A673 (cell line): ENCODE measurements at regions not wholly inside any gene's neighbourhood (a gene's known extent, or its start where the extent isn't known, plus 50 kb on each side); places are given as distances from the start of the nearest gene placed in this dataset.

ENCODE experiments used
- BruUV-seq: library from RNA; stranded (reverse); fragments of 400-500 nt; replicated peaks from 2 replicates; lab custom pipeline; 2021; lab: Mats Ljungman, UMichigan
- CTCF ChIA-PET: fragments of 300-600 bp; sonication (Branson Sonifier 250); formaldehyde crosslinking; loops from one replicate; lab custom pipeline; 2022; ENCODE audit warnings: antibody characterized with exemption; lab: Charles Lee
- POLR2A ChIA-PET: fragments of 300-600 bp; sonication (Branson Sonifier 250); formaldehyde crosslinking; loops from one replicate; lab custom pipeline; 2022; ENCODE audit warnings: antibody characterized with exemption; ENCODE audit not compliant: low non-redundant PET; lab: Charles Lee
- DNase-seq: peaks from one replicate; pipeline ENCODE4 v3.0.0-alpha.2; 2015; ENCODE audit warnings: low spot score
- H3K27ac ChIP-seq: fragments of 200-600 bp; sonication (generic); 2 replicates; pipeline ENCODE4 v1.5.1; 2016; ENCODE audit warnings: mixed run types, low read depth, mild to moderate bottlenecking, mixed read lengths, antibody characterized with exemption, low read length; ENCODE audit not compliant: poor library complexity, severe bottlenecking
- H3K27me3 ChIP-seq: fragments of 200-600 bp; sonication (generic); replicated peaks from 2 replicates; pipeline ENCODE4 v1.6.1; 2017; ENCODE audit warnings: mixed run types, low read depth, mild to moderate bottlenecking, mixed read lengths, antibody characterized with exemption, low read length; ENCODE audit not compliant: insufficient read depth, poor library complexity
- H3K36me3 ChIP-seq: fragments of 200-600 bp; sonication (generic); 2 replicates; pipeline ENCODE4 v1.6.1; 2016; ENCODE audit warnings: mixed run types, mild to moderate bottlenecking, mixed read lengths, antibody characterized with exemption, low read length; ENCODE audit not compliant: insufficient read depth, poor library complexity, severe bottlenecking
- H3K4me1 ChIP-seq: fragments of 200-600 bp; sonication (generic); 2 replicates; pipeline ENCODE4 v1.6.1; 2017; ENCODE audit warnings: mixed run types, mild to moderate bottlenecking, mixed read lengths, antibody characterized with exemption, low read length; ENCODE audit not compliant: insufficient read depth, poor library complexity, severe bottlenecking
- H3K4me3 ChIP-seq: fragments of 200-600 bp; sonication (generic); 2 replicates; pipeline ENCODE4 v1.5.1; 2016; ENCODE audit warnings: low read depth, mixed run types, mild to moderate bottlenecking, mixed read lengths, low read length; ENCODE audit not compliant: poor library complexity, severe bottlenecking
- H3K9me3 ChIP-seq: fragments of 200-600 bp; sonication (generic); 2 replicates; pipeline ENCODE4 v1.6.1; 2016; ENCODE audit warnings: mixed run types, low read depth, mild to moderate bottlenecking, mixed read lengths, antibody characterized with exemption, low read length; ENCODE audit not compliant: poor library complexity, severe bottlenecking
- EZH2 ChIP-seq: fragments of 200-600 bp; sonication (generic); IDR thresholded peaks from 2 replicates; pipeline ENCODE4 v1.6.1; 2017; ENCODE audit warnings: borderline replicate concordance, low read depth, mild to moderate bottlenecking, mixed read lengths, antibody characterized with exemption, low read length; ENCODE audit not compliant: poor library complexity, severe bottlenecking
- intact Hi-C: fragments of 100-400 bp; cut with micrococcal nuclease; formaldehyde crosslinking; loops from one replicate; pipeline ENCODE4 v1.10.0; 2022; ENCODE audit not compliant: unreplicated experiment
- TF ChIP-seq, protein P1 (sequence below): fragments of 300-800, 200-600 bp; sonication (generic); conservative IDR thresholded peaks from 2 replicates; pipeline ENCODE4 v1.5.1; 2017; ENCODE audit warnings: low read depth, mild to moderate bottlenecking, antibody characterized with exemption, low read length, moderate library complexity, mixed read lengths

DNA sequence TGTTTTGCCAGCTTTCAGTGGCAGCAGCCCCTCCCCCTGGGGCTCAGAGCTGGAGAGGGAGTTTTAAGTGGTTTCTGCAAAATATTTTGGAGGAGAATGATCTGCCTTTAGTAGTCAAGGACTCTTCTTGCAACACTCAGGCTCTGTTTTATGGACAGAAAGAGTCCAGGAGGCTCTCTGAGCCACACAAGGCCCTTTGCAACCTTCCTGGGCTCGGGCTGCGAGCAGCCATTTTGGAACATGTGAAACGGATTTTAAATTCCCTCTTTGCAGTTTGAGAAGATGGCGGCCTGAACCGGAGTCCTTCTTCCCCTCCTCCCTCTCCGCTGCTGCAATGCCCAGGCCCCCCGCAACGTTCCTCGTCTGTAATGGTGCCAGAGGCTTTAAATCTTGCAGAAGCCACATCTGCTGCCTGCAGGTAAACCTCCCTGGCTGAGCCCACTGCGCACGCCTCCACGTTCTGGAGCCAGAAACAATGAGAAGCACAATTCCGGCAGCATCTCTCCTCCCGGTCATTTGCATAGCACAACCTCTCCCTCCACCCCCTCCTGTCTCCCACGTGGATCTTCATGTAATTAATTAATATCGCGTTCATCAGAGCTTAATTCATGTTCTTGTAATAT, 386.1 kb downstream of the SEC14L1 start:
- no TSS peak for BruUV-seq
- DNase-seq: no peak

DNA sequence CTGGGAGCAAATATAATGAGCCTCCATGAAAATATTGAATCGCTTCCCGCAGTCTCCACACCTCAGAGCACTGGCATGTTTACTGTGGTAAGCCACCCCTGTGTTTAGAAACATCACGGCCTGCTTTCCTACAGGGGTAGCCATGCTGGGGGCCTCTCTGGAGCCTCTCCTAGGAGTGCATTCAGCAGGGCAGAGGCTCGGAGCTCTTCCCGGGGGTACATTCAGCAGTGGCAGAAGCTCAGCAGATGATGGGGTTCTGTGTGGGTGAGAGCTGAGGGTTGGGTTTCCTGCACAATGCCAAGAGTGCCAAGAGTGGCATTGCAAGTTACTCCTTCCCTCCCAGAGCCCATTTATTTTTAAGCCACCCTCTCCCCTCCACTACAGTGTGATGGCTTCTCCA, 386.6 kb downstream of the SEC14L1 start:
- H3K4me3 ChIP-seq: no peak overlapping the region
- CTCF ChIA-PET: no interaction called here

More for the DNA sequence above, 386.1 kb downstream of the SEC14L1 start:
- Histone ChIP-seq H3K4me3 (no peak overlapping the region), H3K27me3 (no peaks in the 10 kb centered on the region), H3K9me3 (no peaks in the 10 kb centered on the region), H3K27ac (no peak overlapping the region), H3K4me1 (peaks cover 8% of the 10 kb centered on the region), H3K36me3 (no peaks in the 10 kb centered on the region)
- no peak for TF ChIP-seq EZH2
- POLR2A ChIA-PET: no interaction called here
- CTCF ChIA-PET: no interaction called here
- intact Hi-C loops: no loop called here

DNA sequence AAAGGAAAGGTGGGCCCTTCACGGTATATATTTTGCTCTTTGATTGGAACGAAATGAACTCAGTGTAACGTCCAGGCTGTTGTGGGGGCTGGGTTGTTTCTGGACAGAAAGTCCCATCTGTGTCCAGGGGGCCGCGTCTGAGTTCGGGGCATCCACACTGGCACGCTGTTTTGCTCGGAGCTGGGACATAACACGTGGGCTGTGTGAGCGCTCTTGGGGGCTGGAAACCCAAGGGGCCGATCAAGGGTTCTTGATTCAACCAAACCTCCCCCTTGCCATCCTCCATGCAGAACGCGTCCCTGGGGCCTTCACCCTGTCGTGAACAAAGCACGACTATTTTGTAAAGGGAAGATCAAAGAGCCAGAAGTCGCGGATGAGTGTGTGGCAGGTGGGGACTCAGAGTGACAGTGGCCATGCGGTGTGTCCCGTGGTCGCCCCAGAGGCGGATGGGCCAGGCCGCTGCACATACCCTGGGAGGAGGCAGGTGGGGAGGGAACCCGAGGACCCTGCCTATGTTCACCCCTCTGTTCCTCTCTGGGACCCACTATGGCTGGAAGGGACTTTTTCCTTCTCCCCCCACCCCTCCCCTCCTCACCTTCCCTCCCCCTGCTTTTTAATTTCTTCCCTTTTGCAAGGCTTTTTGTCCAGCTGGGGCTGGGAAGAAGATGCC, 387.2 kb downstream of the SEC14L1 start:
- Histone ChIP-seq H3K36me3 (no peaks in the 10 kb centered on the region), H3K4me3 (peak overlapping the region; percentile 49), H3K27me3 (no peaks in the 10 kb centered on the region), H3K4me1 (peaks cover 8% of the 10 kb centered on the region), H3K9me3 (no peaks in the 10 kb centered on the region), H3K27ac (no peak overlapping the region)
- ChIA-PET POLR2A (no interaction called here), CTCF (no interaction called here)
- intact Hi-C loops: no loop called here
- no peak for DNase-seq
- TF ChIP-seq, protein P1, sequence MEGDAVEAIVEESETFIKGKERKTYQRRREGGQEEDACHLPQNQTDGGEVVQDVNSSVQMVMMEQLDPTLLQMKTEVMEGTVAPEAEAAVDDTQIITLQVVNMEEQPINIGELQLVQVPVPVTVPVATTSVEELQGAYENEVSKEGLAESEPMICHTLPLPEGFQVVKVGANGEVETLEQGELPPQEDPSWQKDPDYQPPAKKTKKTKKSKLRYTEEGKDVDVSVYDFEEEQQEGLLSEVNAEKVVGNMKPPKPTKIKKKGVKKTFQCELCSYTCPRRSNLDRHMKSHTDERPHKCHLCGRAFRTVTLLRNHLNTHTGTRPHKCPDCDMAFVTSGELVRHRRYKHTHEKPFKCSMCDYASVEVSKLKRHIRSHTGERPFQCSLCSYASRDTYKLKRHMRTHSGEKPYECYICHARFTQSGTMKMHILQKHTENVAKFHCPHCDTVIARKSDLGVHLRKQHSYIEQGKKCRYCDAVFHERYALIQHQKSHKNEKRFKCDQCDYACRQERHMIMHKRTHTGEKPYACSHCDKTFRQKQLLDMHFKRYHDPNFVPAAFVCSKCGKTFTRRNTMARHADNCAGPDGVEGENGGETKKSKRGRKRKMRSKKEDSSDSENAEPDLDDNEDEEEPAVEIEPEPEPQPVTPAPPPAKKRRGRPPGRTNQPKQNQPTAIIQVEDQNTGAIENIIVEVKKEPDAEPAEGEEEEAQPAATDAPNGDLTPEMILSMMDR: no peak
- no peak for TF ChIP-seq EZH2
- BruUV-seq: no TSS peak

More for the DNA sequence above, 386.6 kb downstream of the SEC14L1 start:
- no peak for DNase-seq
- TF ChIP-seq, protein P1: no peak
- intact Hi-C loops: no loop called here
- no peaks in the 10 kb centered on the region for H3K27me3 ChIP-seq
- POLR2A ChIA-PET: no interaction called here
- no TSS peak for BruUV-seq
- no peaks in the 10 kb centered on the region for H3K9me3 ChIP-seq
- H3K4me1 ChIP-seq: peaks cover 8% of the 10 kb centered on the region
- H3K27ac ChIP-seq: no peak overlapping the region
- H3K36me3 ChIP-seq: no peaks in the 10 kb centered on the region
